ENCODE measurements at regions not wholly inside any gene's neighbourhood (a gene's known extent, or its start where the extent isn't known, plus 50 kb on each side); places are given as distances from the start of the nearest gene placed in this dataset.

GRCh38 chr5:51449026-51449425 is 65.8 kb downstream of the ISL1 start:
- no peaks in the 10 kb centered on the region for H3K9me3 ChIP-seq (ENCODE audit: control insufficient read depth in 5 of 5, low read length in 5 of 5)
- H3K9ac ChIP-seq (ENCODE audit: low read length in 5 of 5): no peak overlapping the region
- no peaks in the 10 kb centered on the region for H3K36me3 ChIP-seq (ENCODE audit: control insufficient read depth in 5 of 5, insufficient read depth in 5 of 5, low read length in 5 of 5)
- H3K4me3 ChIP-seq (ENCODE audit: low read depth in 1 of 5, low read length in 5 of 5): no peak overlapping the region
- H3K4me1 ChIP-seq (ENCODE audit: control insufficient read depth in 5 of 5, insufficient read depth in 5 of 5, low read length in 5 of 5): no peaks in the 10 kb centered on the region
- H3K27me3 ChIP-seq (ENCODE audit: control insufficient read depth in 5 of 5, insufficient read depth in 4 of 5, low read length in 5 of 5): no peaks in the 10 kb centered on the region
- no peak overlapping the region for H3K27ac ChIP-seq (ENCODE audit: low read depth, low read length)

- Histone ChIP-seq H3K36me3 (ENCODE audit: control insufficient read depth in 5 of 5, insufficient read depth in 5 of 5, low read length in 5 of 5) (no peaks in the 10 kb centered on the region), H3K27ac (ENCODE audit: low read depth, low read length) (no peak overlapping the region), H3K9me3 (ENCODE audit: control insufficient read depth in 5 of 5, low read length in 5 of 5) (peaks cover 0 to 1% (median 0%) of the 10 kb centered on the region in 5 donors), H3K27me3 (ENCODE audit: control insufficient read depth in 5 of 5, insufficient read depth in 4 of 5, low read length in 5 of 5) (no peaks in the 10 kb centered on the region), H3K4me1 (ENCODE audit: control insufficient read depth in 5 of 5, insufficient read depth in 5 of 5, low read length in 5 of 5) (no peaks in the 10 kb centered on the region), H3K9ac (ENCODE audit: low read length in 5 of 5) (no peak overlapping the region), H3K4me3 (ENCODE audit: low read depth in 1 of 5, low read length in 5 of 5) (no peak overlapping the region)
These were observed 69.3 kb downstream of the ISL1 start for GRCh38 chr5:51452562-51452961.

GRCh38 chr5:51465165-51465564 is 81.9 kb downstream of the ISL1 start:
- Histone ChIP-seq H3K9me3 (ENCODE audit: control insufficient read depth in 5 of 5, low read length in 5 of 5) (no peaks in the 10 kb centered on the region), H3K4me3 (ENCODE audit: low read depth in 1 of 5, low read length in 5 of 5) (no peak overlapping the region), H3K9ac (ENCODE audit: low read length in 5 of 5) (no peak overlapping the region), H3K27me3 (ENCODE audit: control insufficient read depth in 5 of 5, insufficient read depth in 4 of 5, low read length in 5 of 5) (no peaks in the 10 kb centered on the region), H3K4me1 (ENCODE audit: control insufficient read depth in 5 of 5, insufficient read depth in 5 of 5, low read length in 5 of 5) (no peaks in the 10 kb centered on the region), H3K27ac (ENCODE audit: low read depth, low read length) (no peak overlapping the region), H3K36me3 (ENCODE audit: control insufficient read depth in 5 of 5, insufficient read depth in 5 of 5, low read length in 5 of 5) (no peaks in the 10 kb centered on the region)

GRCh38 chr5:51466214-51466613 is 83.0 kb downstream of the ISL1 start:
- Histone ChIP-seq H3K9me3 (ENCODE audit: control insufficient read depth in 5 of 5, low read length in 5 of 5) (no peaks in the 10 kb centered on the region), H3K27ac (ENCODE audit: low read depth, low read length) (no peak overlapping the region), H3K4me3 (ENCODE audit: low read depth in 1 of 5, low read length in 5 of 5) (no peak overlapping the region), H3K36me3 (ENCODE audit: control insufficient read depth in 5 of 5, insufficient read depth in 5 of 5, low read length in 5 of 5) (no peaks in the 10 kb centered on the region), H3K27me3 (ENCODE audit: control insufficient read depth in 5 of 5, insufficient read depth in 4 of 5, low read length in 5 of 5) (no peaks in the 10 kb centered on the region), H3K9ac (ENCODE audit: low read length in 5 of 5) (no peak overlapping the region), H3K4me1 (ENCODE audit: control insufficient read depth in 5 of 5, insufficient read depth in 5 of 5, low read length in 5 of 5) (no peaks in the 10 kb centered on the region)

- H3K9ac ChIP-seq (ENCODE audit: low read length in 5 of 5): no peak overlapping the region
- no peaks in the 10 kb centered on the region for H3K27me3 ChIP-seq (ENCODE audit: control insufficient read depth in 5 of 5, insufficient read depth in 4 of 5, low read length in 5 of 5)
- H3K4me1 ChIP-seq (ENCODE audit: control insufficient read depth in 5 of 5, insufficient read depth in 5 of 5, low read length in 5 of 5): no peaks in the 10 kb centered on the region
- no peaks in the 10 kb centered on the region for H3K9me3 ChIP-seq (ENCODE audit: control insufficient read depth in 5 of 5, low read length in 5 of 5)
- no peak overlapping the region for H3K4me3 ChIP-seq (ENCODE audit: low read depth in 1 of 5, low read length in 5 of 5)
- H3K27ac ChIP-seq (ENCODE audit: low read depth, low read length): no peak overlapping the region
- H3K36me3 ChIP-seq (ENCODE audit: control insufficient read depth in 5 of 5, insufficient read depth in 5 of 5, low read length in 5 of 5): no peaks in the 10 kb centered on the region
These were observed 84.9 kb downstream of the ISL1 start for GRCh38 chr5:51468196-51468595.

- H3K27me3 ChIP-seq (ENCODE audit: control insufficient read depth in 5 of 5, insufficient read depth in 4 of 5, low read length in 5 of 5): no peaks in the 10 kb centered on the region
- H3K9me3 ChIP-seq (ENCODE audit: control insufficient read depth in 5 of 5, low read length in 5 of 5): no peaks in the 10 kb centered on the region
- no peak overlapping the region for H3K4me3 ChIP-seq (ENCODE audit: low read depth in 1 of 5, low read length in 5 of 5)
- H3K9ac ChIP-seq (ENCODE audit: low read length in 5 of 5): no peak overlapping the region
- H3K36me3 ChIP-seq (ENCODE audit: control insufficient read depth in 5 of 5, insufficient read depth in 5 of 5, low read length in 5 of 5): no peaks in the 10 kb centered on the region
- H3K4me1 ChIP-seq (ENCODE audit: control insufficient read depth in 5 of 5, insufficient read depth in 5 of 5, low read length in 5 of 5): no peaks in the 10 kb centered on the region
- H3K27ac ChIP-seq (ENCODE audit: low read depth, low read length): no peak overlapping the region
These were observed 88.4 kb downstream of the ISL1 start for GRCh38 chr5:51471630-51472029.

- Histone ChIP-seq H3K9me3 (ENCODE audit: control insufficient read depth in 5 of 5, low read length in 5 of 5) (no peaks in the 10 kb centered on the region), H3K27ac (ENCODE audit: low read depth, low read length) (no peak overlapping the region), H3K4me1 (ENCODE audit: control insufficient read depth in 5 of 5, insufficient read depth in 5 of 5, low read length in 5 of 5) (no peaks in the 10 kb centered on the region), H3K4me3 (ENCODE audit: low read depth in 1 of 5, low read length in 5 of 5) (no peak overlapping the region), H3K9ac (ENCODE audit: low read length in 5 of 5) (no peak overlapping the region), H3K27me3 (ENCODE audit: control insufficient read depth in 5 of 5, insufficient read depth in 4 of 5, low read length in 5 of 5) (no peaks in the 10 kb centered on the region), H3K36me3 (ENCODE audit: control insufficient read depth in 5 of 5, insufficient read depth in 5 of 5, low read length in 5 of 5) (no peaks in the 10 kb centered on the region)
These were observed 89.2 kb downstream of the ISL1 start for GRCh38 chr5:51472472-51472871.

- no peaks in the 10 kb centered on the region for H3K9me3 ChIP-seq (ENCODE audit: control insufficient read depth in 5 of 5, low read length in 5 of 5)
- no peak overlapping the region for H3K4me3 ChIP-seq (ENCODE audit: low read depth in 1 of 5, low read length in 5 of 5)
- no peaks in the 10 kb centered on the region for H3K27me3 ChIP-seq (ENCODE audit: control insufficient read depth in 5 of 5, insufficient read depth in 4 of 5, low read length in 5 of 5)
- no peaks in the 10 kb centered on the region for H3K36me3 ChIP-seq (ENCODE audit: control insufficient read depth in 5 of 5, insufficient read depth in 5 of 5, low read length in 5 of 5)
- no peak overlapping the region for H3K27ac ChIP-seq (ENCODE audit: low read depth, low read length)
- H3K9ac ChIP-seq (ENCODE audit: low read length in 5 of 5): no peak overlapping the region
- H3K4me1 ChIP-seq (ENCODE audit: control insufficient read depth in 5 of 5, insufficient read depth in 5 of 5, low read length in 5 of 5): no peaks in the 10 kb centered on the region
These were observed 92.4 kb downstream of the ISL1 start for GRCh38 chr5:51475628-51476027.

GRCh38 chr5:51476431-51476830 is 93.2 kb downstream of the ISL1 start:
- Histone ChIP-seq H3K36me3 (ENCODE audit: control insufficient read depth in 5 of 5, insufficient read depth in 5 of 5, low read length in 5 of 5) (no peaks in the 10 kb centered on the region), H3K27me3 (ENCODE audit: control insufficient read depth in 5 of 5, insufficient read depth in 4 of 5, low read length in 5 of 5) (no peaks in the 10 kb centered on the region), H3K9me3 (ENCODE audit: control insufficient read depth in 5 of 5, low read length in 5 of 5) (no peaks in the 10 kb centered on the region), H3K4me3 (ENCODE audit: low read depth in 1 of 5, low read length in 5 of 5) (no peak overlapping the region), H3K4me1 (ENCODE audit: control insufficient read depth in 5 of 5, insufficient read depth in 5 of 5, low read length in 5 of 5) (no peaks in the 10 kb centered on the region), H3K27ac (ENCODE audit: low read depth, low read length) (no peak overlapping the region), H3K9ac (ENCODE audit: low read length in 5 of 5) (no peak overlapping the region)

GRCh38 chr5:51479840-51480239 is 96.6 kb downstream of the ISL1 start:
- no peaks in the 10 kb centered on the region for H3K4me1 ChIP-seq (ENCODE audit: control insufficient read depth in 5 of 5, insufficient read depth in 5 of 5, low read length in 5 of 5)

GRCh38 chr5:51484326-51484725 is 101.1 kb downstream of the ISL1 start:
- no peak overlapping the region for H3K9ac ChIP-seq (ENCODE audit: low read length in 5 of 5)
- no peaks in the 10 kb centered on the region for H3K27me3 ChIP-seq (ENCODE audit: control insufficient read depth in 5 of 5, insufficient read depth in 4 of 5, low read length in 5 of 5)
- H3K4me3 ChIP-seq (ENCODE audit: low read depth in 1 of 5, low read length in 5 of 5): no peak overlapping the region
- H3K27ac ChIP-seq (ENCODE audit: low read depth, low read length): no peak overlapping the region
- no peaks in the 10 kb centered on the region for H3K36me3 ChIP-seq (ENCODE audit: control insufficient read depth in 5 of 5, insufficient read depth in 5 of 5, low read length in 5 of 5)
- no peaks in the 10 kb centered on the region for H3K9me3 ChIP-seq (ENCODE audit: control insufficient read depth in 5 of 5, low read length in 5 of 5)
- H3K4me1 ChIP-seq (ENCODE audit: control insufficient read depth in 5 of 5, insufficient read depth in 5 of 5, low read length in 5 of 5): no peaks in the 10 kb centered on the region

More at GRCh38 chr5:51479840-51480239, 96.6 kb downstream of the ISL1 start:
- Histone ChIP-seq H3K27me3 (ENCODE audit: control insufficient read depth in 5 of 5, insufficient read depth in 4 of 5, low read length in 5 of 5) (no peaks in the 10 kb centered on the region), H3K9ac (ENCODE audit: low read length in 5 of 5) (no peak overlapping the region), H3K9me3 (ENCODE audit: control insufficient read depth in 5 of 5, low read length in 5 of 5) (no peaks in the 10 kb centered on the region), H3K36me3 (ENCODE audit: control insufficient read depth in 5 of 5, insufficient read depth in 5 of 5, low read length in 5 of 5) (no peaks in the 10 kb centered on the region), H3K4me3 (ENCODE audit: low read depth in 1 of 5, low read length in 5 of 5) (no peak overlapping the region), H3K27ac (ENCODE audit: low read depth, low read length) (no peak overlapping the region)
